Stomach (tissue), 4 donors: ENCODE measurements at regions not wholly inside any gene's neighbourhood (a gene's known extent, or its start where the extent isn't known, plus 50 kb on each side); places are given as distances from the start of the nearest gene placed in this dataset.

Source experiments
- POLR2A ChIP-seq, 4 donors: fragments of 450-650 bp; IDR thresholded peaks; one replicate each; pipeline ENCODE4 v1.6.1; 2016; ENCODE audit warnings: antibody characterized with exemption in 4 of 4, control low read depth in 2 of 4, mild to moderate bottlenecking in 1 of 4, moderate library complexity in 1 of 4
- POLR2AphosphoS5 ChIP-seq, 3 donors: sonication (generic); formaldehyde crosslinking; IDR thresholded peaks; one replicate each; pipeline ENCODE4 v1.6.1; 2016; ENCODE audit warnings: antibody characterized with exemption in 3 of 3
- TF ChIP-seq, protein P1 (sequence below), 7 experiments: fragments of 450-650 bp in 4 of 7; fragments of 200-600 bp in 3 of 7; sonication (generic) in 3 of 7; IDR thresholded peaks; one replicate each; pipeline ENCODE4 v1.5.1; 2016 to 2019; ENCODE audit warnings: antibody characterized with exemption in 7 of 7, control low read depth in 2 of 7, mild to moderate bottlenecking in 1 of 7

DNA sequence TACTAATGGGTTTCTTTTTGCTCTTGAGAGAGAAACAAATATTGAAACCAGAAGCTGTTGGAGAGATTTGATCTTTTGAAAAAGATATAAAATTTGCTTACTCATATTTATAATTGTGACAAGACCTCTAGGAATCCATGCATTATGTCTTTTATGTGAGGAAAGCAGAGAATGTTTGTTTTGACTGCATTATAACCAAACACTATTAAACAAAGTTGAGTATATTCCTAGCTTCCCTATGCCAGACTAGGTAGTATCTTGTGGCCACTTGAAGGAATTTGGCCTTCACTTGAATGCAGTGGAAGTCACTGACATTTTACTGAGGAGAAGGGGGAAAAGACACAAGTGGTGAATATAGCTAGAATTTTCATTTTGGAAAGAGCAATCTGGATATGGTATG is 521.8 kb upstream of the ZEB2 start:
- no peak for TF ChIP-seq POLR2A (IDR thresholded peaks at IDR 0.05)
- no peak for TF ChIP-seq POLR2AphosphoS5 (IDR thresholded peaks at IDR 0.05)
- TF ChIP-seq, protein P1, sequence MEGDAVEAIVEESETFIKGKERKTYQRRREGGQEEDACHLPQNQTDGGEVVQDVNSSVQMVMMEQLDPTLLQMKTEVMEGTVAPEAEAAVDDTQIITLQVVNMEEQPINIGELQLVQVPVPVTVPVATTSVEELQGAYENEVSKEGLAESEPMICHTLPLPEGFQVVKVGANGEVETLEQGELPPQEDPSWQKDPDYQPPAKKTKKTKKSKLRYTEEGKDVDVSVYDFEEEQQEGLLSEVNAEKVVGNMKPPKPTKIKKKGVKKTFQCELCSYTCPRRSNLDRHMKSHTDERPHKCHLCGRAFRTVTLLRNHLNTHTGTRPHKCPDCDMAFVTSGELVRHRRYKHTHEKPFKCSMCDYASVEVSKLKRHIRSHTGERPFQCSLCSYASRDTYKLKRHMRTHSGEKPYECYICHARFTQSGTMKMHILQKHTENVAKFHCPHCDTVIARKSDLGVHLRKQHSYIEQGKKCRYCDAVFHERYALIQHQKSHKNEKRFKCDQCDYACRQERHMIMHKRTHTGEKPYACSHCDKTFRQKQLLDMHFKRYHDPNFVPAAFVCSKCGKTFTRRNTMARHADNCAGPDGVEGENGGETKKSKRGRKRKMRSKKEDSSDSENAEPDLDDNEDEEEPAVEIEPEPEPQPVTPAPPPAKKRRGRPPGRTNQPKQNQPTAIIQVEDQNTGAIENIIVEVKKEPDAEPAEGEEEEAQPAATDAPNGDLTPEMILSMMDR (IDR thresholded peaks at IDR 0.05), result no peak
